GM13977 (cell line): ENCODE measurements at regions not wholly inside any gene's neighbourhood (a gene's known extent, or its start where the extent isn't known, plus 50 kb on each side); places are given as distances from the start of the nearest gene placed in this dataset.

Experiments used
- DNase-seq: peaks from one replicate; pipeline ENCODE4 v3.0.0; 2012; ENCODE audit warnings: low spot score
- in situ Hi-C: fragments of 300-500 bp; cut with MboI; formaldehyde crosslinking; loops from one replicate; pipeline ENCODE4 v1.12.0; 2022; ENCODE audit warnings: low sequenced_read_pairs, low pct_unique_long_range_greater_than_20kb, mixed read lengths, inconsistent platforms; ENCODE audit not compliant: unreplicated experiment
- TF ChIP-seq, protein P1 (sequence below): IDR thresholded peaks from 2 replicates; pipeline ENCODE4 v1.5.1; 2012; ENCODE audit warnings: mild to moderate bottlenecking, control low read depth; ENCODE audit not compliant: insufficient read depth; ENCODE audit errors: extremely low read depth, missing control alignments

GRCh38 chr5:125756456-125756855 is 666.8 kb upstream of the GRAMD2B start:
- TF ChIP-seq, protein P1, sequence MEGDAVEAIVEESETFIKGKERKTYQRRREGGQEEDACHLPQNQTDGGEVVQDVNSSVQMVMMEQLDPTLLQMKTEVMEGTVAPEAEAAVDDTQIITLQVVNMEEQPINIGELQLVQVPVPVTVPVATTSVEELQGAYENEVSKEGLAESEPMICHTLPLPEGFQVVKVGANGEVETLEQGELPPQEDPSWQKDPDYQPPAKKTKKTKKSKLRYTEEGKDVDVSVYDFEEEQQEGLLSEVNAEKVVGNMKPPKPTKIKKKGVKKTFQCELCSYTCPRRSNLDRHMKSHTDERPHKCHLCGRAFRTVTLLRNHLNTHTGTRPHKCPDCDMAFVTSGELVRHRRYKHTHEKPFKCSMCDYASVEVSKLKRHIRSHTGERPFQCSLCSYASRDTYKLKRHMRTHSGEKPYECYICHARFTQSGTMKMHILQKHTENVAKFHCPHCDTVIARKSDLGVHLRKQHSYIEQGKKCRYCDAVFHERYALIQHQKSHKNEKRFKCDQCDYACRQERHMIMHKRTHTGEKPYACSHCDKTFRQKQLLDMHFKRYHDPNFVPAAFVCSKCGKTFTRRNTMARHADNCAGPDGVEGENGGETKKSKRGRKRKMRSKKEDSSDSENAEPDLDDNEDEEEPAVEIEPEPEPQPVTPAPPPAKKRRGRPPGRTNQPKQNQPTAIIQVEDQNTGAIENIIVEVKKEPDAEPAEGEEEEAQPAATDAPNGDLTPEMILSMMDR = no peak
- in situ Hi-C loops = no loop called here
- DNase-seq = no peak

GRCh38 chr5:125766706-125767105 is 656.5 kb upstream of the GRAMD2B start:
- in situ Hi-C loops = no loop called here

DNA sequence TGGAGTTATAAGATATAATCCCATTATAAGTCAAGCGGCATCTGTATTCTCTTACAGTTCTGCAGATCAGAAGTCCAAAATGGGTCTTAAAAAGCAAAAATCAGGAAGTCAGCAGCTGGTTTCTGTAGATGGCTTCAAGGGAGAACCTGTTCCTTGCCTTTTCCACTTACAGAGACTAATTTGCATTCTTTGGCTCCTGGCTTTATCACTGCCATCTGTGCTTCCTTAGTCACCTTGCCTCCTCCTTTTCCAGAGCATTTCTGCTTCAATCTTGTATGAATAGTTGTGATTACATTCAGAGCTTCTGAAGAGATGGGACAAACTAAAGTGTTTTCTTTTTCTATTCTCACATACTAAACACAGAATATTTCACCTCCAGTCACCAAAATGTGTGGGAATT is 647.3 kb upstream of the GRAMD2B start:
- DNase-seq = no peak
- TF ChIP-seq, protein P1 = no peak
- in situ Hi-C loops = no loop called here

More at GRCh38 chr5:125766706-125767105, 656.5 kb upstream of the GRAMD2B start:
- TF ChIP-seq, protein P1 = no peak
- DNase-seq = no peak

- TF ChIP-seq, protein P1 = no peak
- in situ Hi-C loops = no loop called here
- no peak for DNase-seq
Measured at GRCh38 chr5:125776656-125777139, 646.5 kb upstream of the GRAMD2B start.

- TF ChIP-seq, protein P1 = no peak
- in situ Hi-C loops = no loop called here
- DNase-seq = no peak
Measured at GRCh38 chr5:125778791-125779190, 644.4 kb upstream of the GRAMD2B start.

- in situ Hi-C loops = no loop called here
- no peak for DNase-seq
- TF ChIP-seq, protein P1 = no peak
Measured at GRCh38 chr5:125785407-125785806, 637.8 kb upstream of the GRAMD2B start.

GRCh38 chr5:125786021-125786420 is 637.2 kb upstream of the GRAMD2B start:
- in situ Hi-C loops = no loop called here
- no peak for DNase-seq
- TF ChIP-seq, protein P1 = no peak
